ENCODE measurements at regions not wholly inside any gene's neighbourhood (a gene's known extent, or its start where the extent isn't known, plus 50 kb on each side); places are given as distances from the start of the nearest gene placed in this dataset.
A peak's percentile ranks its signal among the peaks of the same experiment; 100 is the strongest.
"Not testable (repeated sequence)": the region's sequence is repeated elsewhere in the genome, so short reads cannot be mapped to it uniquely, and the experiment has no call there.

- TF ChIP-seq CTCF (IDR thresholded peaks at IDR 0.05; ENCODE audit: extremely low read depth, missing control alignments) = no peak
Measured at GRCh38 chr1:218517459-218517858, 172.3 kb downstream of the TGFB2 start.

GRCh38 chr1:218518216-218518740 lies 173.1 kb downstream of the TGFB2 start:
- no peak for DNase-seq (ENCODE audit: low spot score)
- no peak for TF ChIP-seq CTCF (IDR thresholded peaks at IDR 0.05; ENCODE audit: extremely low read depth, missing control alignments)

More at GRCh38 chr1:218517459-218517858, 172.3 kb downstream of the TGFB2 start:
- no peak for DNase-seq (ENCODE audit: low spot score)

- not testable (repeated sequence) for DNase-seq (ENCODE audit: low spot score)
Measured at GRCh38 chr1:218520646-218521045, 175.5 kb downstream of the TGFB2 start.

GRCh38 chr1:218521414-218522169 lies 176.5 kb downstream of the TGFB2 start:
- DNase-seq (ENCODE audit: low spot score) = peak; percentile 41
- TF ChIP-seq CTCF (IDR thresholded peaks at IDR 0.05; ENCODE audit: extremely low read depth, missing control alignments) = peak; percentile 48

GRCh38 chr1:218524526-218524925 lies 179.4 kb downstream of the TGFB2 start:
- no peak for TF ChIP-seq CTCF (IDR thresholded peaks at IDR 0.05; ENCODE audit: extremely low read depth, missing control alignments)
- DNase-seq (ENCODE audit: low spot score) = no peak

GRCh38 chr1:218525031-218525430 lies 179.9 kb downstream of the TGFB2 start:
- TF ChIP-seq CTCF (IDR thresholded peaks at IDR 0.05; ENCODE audit: extremely low read depth, missing control alignments) = no peak
- no peak for DNase-seq (ENCODE audit: low spot score)

- TF ChIP-seq CTCF (IDR thresholded peaks at IDR 0.05; ENCODE audit: extremely low read depth, missing control alignments) = no peak
- DNase-seq (ENCODE audit: low spot score) = no peak
Measured at GRCh38 chr1:218525451-218526197, 180.5 kb downstream of the TGFB2 start.

Data from GM20000 (cell line).